ENCODE measurements at regions not wholly inside any gene's neighbourhood (a gene's known extent, or its start where the extent isn't known, plus 50 kb on each side); places are given as distances from the start of the nearest gene placed in this dataset.

GRCh38 chr5:30928956-30929355 is 264.5 kb upstream of the CDH6 start:
- DNase-seq, result no peak

- no peak for DNase-seq
These were observed 267.3 kb upstream of the CDH6 start for GRCh38 chr5:30926218-30926617.

DNA sequence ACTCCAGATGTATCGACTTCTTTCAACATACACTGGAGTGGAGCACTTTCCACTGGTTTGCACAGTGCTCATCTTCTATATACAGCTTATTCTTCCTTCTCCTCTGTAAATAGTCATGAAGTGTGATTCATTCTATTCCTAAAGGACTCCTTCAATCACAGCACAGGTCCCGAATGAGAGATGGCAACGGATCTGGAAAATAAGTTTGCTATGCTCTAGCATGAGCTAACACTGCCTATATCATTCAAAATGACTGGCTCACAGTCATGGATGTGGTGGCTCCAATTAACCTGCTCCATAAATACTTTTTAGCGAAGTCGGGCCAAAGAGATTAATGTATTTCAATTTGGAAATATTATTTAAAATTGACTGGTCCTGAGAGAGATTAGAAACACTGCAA is 272.1 kb upstream of the CDH6 start:
- DNase-seq, result no peak

GRCh38 chr5:30918171-30918570 is 275.3 kb upstream of the CDH6 start:
- no peak for DNase-seq

DNA sequence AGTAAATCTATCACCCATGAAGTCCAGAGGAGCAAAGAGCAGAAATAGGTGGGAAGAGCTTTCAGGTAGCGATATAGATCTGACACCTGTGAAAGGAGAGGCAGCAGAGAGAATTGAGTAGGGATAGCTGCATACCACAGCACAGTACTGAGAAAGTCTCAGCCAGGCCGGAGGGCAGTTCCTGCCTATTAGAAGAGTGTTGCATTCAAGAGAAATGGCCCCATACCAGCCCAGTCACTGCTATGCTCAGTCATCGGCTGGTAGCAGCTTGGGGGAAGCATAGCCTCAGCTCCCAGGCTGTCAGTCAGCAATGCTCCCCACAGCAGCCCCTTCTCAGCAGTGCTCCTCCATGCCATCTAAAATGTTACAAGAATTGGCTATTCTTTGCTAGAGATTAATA is 285.1 kb upstream of the CDH6 start:
- DNase-seq, result no peak

DNA sequence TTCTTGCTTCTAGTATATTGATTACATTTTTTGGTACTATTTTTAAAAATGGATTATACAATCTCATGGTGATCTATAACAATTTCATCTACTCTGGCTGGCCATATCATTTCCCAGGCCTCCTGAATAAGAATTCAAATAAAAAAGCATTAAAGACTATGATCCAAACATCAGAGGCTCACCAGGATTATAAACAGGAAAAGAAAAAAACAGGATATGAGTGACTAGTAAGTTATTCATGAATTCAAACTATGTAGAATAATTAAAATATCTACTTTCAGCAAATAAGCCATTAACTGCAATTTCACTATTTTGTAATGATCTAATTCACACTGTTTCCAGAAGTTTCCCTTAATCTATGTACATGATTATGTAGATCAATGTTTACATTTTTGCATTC is 293.1 kb upstream of the CDH6 start:
- DNase-seq, result no peak

- DNase-seq, result no peak
These were observed 298.7 kb upstream of the CDH6 start for GRCh38 chr5:30894811-30895210.

DNA sequence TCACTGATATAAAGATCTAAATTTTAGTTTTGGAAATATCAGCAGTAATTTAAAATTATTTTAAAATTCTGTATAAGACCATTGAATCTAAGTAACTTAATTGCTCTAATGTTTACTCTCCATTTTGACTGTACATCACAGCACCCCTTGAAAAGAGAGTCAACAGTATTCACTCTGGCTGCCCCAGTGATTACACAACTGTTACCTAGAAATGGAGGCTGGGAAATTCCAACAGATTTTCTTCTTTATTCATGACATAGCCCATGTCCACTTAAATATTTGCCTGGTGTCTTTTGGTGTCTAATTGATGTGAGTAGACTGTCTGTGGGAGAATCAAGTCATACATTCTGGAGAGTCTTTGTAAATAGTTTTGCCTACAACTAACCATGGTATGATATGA is 301.8 kb upstream of the CDH6 start:
- DNase-seq, result no peak

GRCh38 chr5:30890377-30890776 is 303.1 kb upstream of the CDH6 start:
- DNase-seq, result no peak

- no peak for DNase-seq
These were observed 313.0 kb upstream of the CDH6 start for GRCh38 chr5:30880514-30880913.

GRCh38 chr5:30879887-30880286 is 313.6 kb upstream of the CDH6 start:
- no peak for DNase-seq

GRCh38 chr5:30878746-30879145 is 314.7 kb upstream of the CDH6 start:
- no peak for DNase-seq

- DNase-seq, result no peak
These were observed 315.2 kb upstream of the CDH6 start for GRCh38 chr5:30878296-30878695.

- DNase-seq, result no peak
These were observed 319.0 kb upstream of the CDH6 start for GRCh38 chr5:30874241-30875034.

GRCh38 chr5:30871196-30871595 is 322.3 kb upstream of the CDH6 start:
- DNase-seq, result no peak

- DNase-seq, result no peak
These were observed 325.8 kb upstream of the CDH6 start for GRCh38 chr5:30867711-30868110.

DNA sequence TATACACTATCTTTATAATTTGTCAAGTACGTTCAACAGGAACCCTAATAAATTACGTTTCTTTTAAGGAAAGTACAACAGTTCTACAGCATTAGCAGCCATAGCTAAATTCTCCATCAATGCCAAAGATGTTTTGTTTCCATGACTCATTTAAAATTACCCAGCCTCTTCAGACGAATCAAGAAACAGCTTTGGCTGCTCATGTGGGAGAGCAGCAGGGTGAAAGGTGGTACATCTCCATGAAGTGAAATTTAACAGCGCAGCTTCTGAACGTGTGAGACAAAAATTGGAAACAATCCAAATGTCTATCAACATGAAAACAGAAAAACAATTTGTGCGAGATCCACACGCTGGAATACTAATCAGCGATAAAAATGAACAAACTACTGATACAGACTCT is 327.3 kb upstream of the CDH6 start:
- no peak for DNase-seq

DNA sequence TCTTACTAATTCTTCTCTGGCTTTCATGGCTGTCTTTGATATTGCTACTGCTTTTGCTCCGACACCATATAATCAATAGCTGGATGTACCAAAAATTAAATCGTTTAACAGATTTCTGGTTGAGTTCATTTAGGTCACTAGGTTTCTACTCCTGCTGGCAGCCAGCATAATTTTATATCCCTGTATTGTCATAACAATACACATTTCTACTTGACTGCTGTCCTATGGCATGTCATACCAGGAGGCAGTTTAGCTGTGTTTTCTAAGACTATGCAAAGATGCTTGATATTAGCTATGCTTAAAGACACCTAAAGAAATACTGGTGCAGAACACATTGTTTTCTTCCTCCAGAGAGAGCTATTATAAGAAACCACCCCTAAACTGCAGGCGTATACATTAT is 337.2 kb upstream of the CDH6 start:
- no peak for DNase-seq

DNA sequence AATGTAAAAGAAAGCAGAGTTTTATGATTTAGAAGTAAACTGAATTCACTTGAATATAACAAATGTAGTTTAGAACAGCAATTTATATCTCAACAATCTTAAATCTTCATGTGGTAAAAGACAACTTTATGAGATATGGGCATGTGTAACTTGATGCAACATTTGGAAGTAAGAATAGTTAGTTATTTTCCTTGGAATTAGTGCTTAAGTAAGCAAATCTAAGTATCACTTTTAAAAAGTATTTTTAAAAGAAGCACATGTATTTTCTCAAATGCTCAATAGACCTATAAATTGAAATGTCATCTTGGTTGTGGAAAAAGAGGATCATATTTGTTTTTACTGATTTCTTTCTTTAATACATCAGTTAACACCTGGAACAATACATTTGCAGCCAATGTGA is 340.3 kb upstream of the CDH6 start:
- no peak for DNase-seq

- no peak for DNase-seq
These were observed 342.6 kb upstream of the CDH6 start for GRCh38 chr5:30850866-30851265.

DNA sequence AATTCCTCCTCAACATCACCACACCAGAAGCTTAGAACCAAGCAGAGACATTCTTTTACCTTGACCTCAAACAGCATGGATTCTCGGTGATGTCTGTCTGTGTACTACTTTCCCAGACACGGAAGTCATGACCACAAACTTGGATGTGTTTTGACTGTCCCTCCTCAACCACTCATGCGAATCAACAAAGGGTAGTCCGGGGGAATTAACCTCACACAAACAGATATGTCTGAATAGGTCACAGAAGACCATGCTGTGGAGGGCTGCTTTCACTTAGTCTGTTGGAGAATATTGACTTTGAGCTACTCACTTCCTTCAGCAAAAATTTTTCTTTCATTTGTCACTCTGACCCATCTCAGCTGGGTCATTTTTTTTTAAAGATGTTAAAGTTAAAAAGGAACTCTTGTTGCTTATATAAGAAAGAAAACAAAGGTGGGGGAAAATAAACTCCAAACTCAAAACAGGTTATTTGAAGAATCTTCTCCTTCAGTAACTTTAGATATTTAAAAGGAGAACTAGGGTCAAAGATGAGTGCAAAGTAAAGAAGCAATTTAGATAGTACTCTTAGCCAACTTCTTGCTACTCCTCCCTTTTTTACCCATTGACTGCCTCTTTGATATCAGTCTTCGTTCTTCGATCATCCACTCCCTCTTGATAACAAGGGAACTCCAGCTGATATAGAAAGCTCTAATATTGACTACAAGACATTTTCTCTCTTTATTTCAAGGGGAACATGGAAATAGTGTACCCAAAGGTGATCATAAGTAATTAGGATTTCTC is 343.4 kb upstream of the CDH6 start:
- DNase-seq, result no peak

GRCh38 chr5:30846171-30846570 is 347.3 kb upstream of the CDH6 start:
- DNase-seq, result no peak

GRCh38 chr5:30845194-30845593 is 348.3 kb upstream of the CDH6 start:
- DNase-seq, result no peak

GRCh38 chr5:30843541-30843940 is 349.9 kb upstream of the CDH6 start:
- DNase-seq, result no peak

DNA sequence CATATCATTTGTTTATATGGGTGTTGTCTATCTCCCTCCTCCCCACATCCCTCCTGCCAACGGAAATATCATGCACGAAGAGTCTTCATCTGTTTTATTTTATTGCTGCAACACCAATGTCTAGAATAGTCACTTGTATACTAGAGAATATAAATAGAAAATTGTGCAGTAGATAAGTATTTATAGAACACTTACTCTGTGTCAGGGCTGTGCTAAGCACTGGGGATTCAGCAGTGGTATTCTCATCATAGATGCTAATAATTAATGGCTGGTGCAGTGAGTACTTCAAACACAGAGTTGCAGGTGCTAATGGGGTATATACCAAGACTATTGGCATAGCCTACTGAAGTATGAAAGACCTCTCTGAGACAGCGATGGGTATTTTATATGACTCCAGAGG is 353.5 kb upstream of the CDH6 start:
- DNase-seq, result no peak
